Suppressor macrophage (primary cell): ENCODE measurements at regions not wholly inside any gene's neighbourhood (a gene's known extent, or its start where the extent isn't known, plus 50 kb on each side); places are given as distances from the start of the nearest gene placed in this dataset.
A peak's percentile ranks its signal among the peaks of the same experiment; 100 is the strongest.

ENCODE experiments used
- DNase-seq, 4 experiments: peaks; one replicate each; pipeline ENCODE4 v3.0.0-alpha.2; 2020 to 2022

- no peak for DNase-seq
Measured at GRCh38 chr2:42865884-42866881, 73.8 kb upstream of the HAAO start.

- DNase-seq = no peak
Measured at GRCh38 chr2:42864641-42865280, 72.4 kb upstream of the HAAO start.

- no peak for DNase-seq
Measured at GRCh38 chr2:42864222-42864621, 71.8 kb upstream of the HAAO start.

GRCh38 chr2:42863751-42864150 lies 71.4 kb upstream of the HAAO start:
- DNase-seq = no peak

- no peak for DNase-seq
Measured at GRCh38 chr2:42863320-42863719, 70.9 kb upstream of the HAAO start.

- DNase-seq = no peak
Measured at GRCh38 chr2:42862669-42863185, 70.3 kb upstream of the HAAO start.

- DNase-seq = no peak
Measured at GRCh38 chr2:42861321-42861720, 68.9 kb upstream of the HAAO start.

- DNase-seq = peak in 3 of 4 experiments; percentile 27 to 51 (median 51)
Measured at GRCh38 chr2:42860319-42861094, 68.1 kb upstream of the HAAO start.

- no peak for DNase-seq
Measured at GRCh38 chr2:42859791-42860190, 67.4 kb upstream of the HAAO start.

GRCh38 chr2:42859006-42859552 lies 66.7 kb upstream of the HAAO start:
- DNase-seq = peak; percentile 79 to 94 (median 86)

- DNase-seq = no peak
Measured at GRCh38 chr2:42858140-42859005, 66.0 kb upstream of the HAAO start.

GRCh38 chr2:42856891-42857632 lies 64.7 kb upstream of the HAAO start:
- DNase-seq = no peak

- no peak for DNase-seq
Measured at GRCh38 chr2:42856106-42856860, 63.9 kb upstream of the HAAO start.

- DNase-seq = no peak
Measured at GRCh38 chr2:42855221-42855970, 63.0 kb upstream of the HAAO start.

GRCh38 chr2:42854207-42854818 lies 61.9 kb upstream of the HAAO start:
- DNase-seq = no peak

- no peak for DNase-seq
Measured at GRCh38 chr2:42853549-42854206, 61.3 kb upstream of the HAAO start.

GRCh38 chr2:42852798-42853197 lies 60.4 kb upstream of the HAAO start:
- DNase-seq = no peak

GRCh38 chr2:42851740-42852250 lies 59.4 kb upstream of the HAAO start:
- no peak for DNase-seq
